AG04449 (cell line): ENCODE measurements at regions not wholly inside any gene's neighbourhood (a gene's known extent, or its start where the extent isn't known, plus 50 kb on each side); places are given as distances from the start of the nearest gene placed in this dataset.

Experiments used
- CTCF ChIA-PET: fragments of 350-600 bp; formaldehyde crosslinking; extraction: SDS; loops from one replicate; lab custom pipeline; 2021; ENCODE audit warnings: antibody characterized with exemption; lab: Yijun Ruan, JAX
- POLR2A ChIA-PET: fragments of 400-600, 350-600 bp; formaldehyde crosslinking; extraction: SDS; loops from one replicate; lab custom pipeline; 2020; ENCODE audit warnings: antibody characterized with exemption, inconsistent platforms; lab: Yijun Ruan, JAX
- DNase-seq: peaks from one replicate; pipeline ENCODE4 v3.0.0-alpha.2; 2010; ENCODE audit warnings: low read depth, low spot score
- H3K4me3 ChIP-seq: 2 replicates; pipeline ENCODE4 v1.5.1; 2011; ENCODE audit warnings: low read depth, mild to moderate bottlenecking, control low read depth, low read length
- TF ChIP-seq, protein P1 (sequence below): IDR thresholded peaks from one replicate; pipeline ENCODE4 v1.5.1; 2011; ENCODE audit warnings: mild to moderate bottlenecking, moderate library complexity, low read length, control low read depth, inconsistent platforms; ENCODE audit not compliant: insufficient read depth; ENCODE audit errors: missing control alignments

GRCh38 chr3:34196914-34197313 lies 398.5 kb downstream of the PDCD6IP start:
- no peak for DNase-seq
- TF ChIP-seq, protein P1, sequence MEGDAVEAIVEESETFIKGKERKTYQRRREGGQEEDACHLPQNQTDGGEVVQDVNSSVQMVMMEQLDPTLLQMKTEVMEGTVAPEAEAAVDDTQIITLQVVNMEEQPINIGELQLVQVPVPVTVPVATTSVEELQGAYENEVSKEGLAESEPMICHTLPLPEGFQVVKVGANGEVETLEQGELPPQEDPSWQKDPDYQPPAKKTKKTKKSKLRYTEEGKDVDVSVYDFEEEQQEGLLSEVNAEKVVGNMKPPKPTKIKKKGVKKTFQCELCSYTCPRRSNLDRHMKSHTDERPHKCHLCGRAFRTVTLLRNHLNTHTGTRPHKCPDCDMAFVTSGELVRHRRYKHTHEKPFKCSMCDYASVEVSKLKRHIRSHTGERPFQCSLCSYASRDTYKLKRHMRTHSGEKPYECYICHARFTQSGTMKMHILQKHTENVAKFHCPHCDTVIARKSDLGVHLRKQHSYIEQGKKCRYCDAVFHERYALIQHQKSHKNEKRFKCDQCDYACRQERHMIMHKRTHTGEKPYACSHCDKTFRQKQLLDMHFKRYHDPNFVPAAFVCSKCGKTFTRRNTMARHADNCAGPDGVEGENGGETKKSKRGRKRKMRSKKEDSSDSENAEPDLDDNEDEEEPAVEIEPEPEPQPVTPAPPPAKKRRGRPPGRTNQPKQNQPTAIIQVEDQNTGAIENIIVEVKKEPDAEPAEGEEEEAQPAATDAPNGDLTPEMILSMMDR = no peak
- H3K4me3 ChIP-seq = no peak overlapping the region
- ChIA-PET CTCF (interaction anchor here (0.8 kb wide), 1 partner anchor 25 kb away, joined by 3 read pairs; no protein-coding TSS in a partner anchor), POLR2A (no interaction called here)

- TF ChIP-seq, protein P1 = no peak
- POLR2A ChIA-PET = no interaction called here
- CTCF ChIA-PET = no interaction called here
- no peak overlapping the region for H3K4me3 ChIP-seq
- DNase-seq = no peak
These were observed 399.9 kb downstream of the PDCD6IP start for GRCh38 chr3:34198309-34198708.

DNA sequence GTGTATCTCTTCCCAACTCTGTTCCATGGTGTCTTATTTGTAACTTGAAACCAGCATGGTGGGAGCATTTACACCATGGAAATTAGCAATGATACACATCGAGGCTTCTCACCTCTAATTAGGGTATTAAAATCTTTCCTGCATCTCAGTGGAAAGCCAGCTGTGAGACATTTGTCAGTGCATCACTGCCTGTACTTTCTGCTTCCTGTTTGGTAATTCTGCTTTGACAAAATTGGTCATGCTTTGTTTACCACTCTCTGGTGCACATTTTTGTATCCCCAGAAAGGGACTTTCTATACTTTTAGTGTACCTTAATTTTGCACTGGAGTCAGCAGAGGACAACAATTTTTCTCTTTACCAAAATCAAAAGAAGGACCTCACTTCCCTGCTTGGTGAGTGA lies 402.1 kb downstream of the PDCD6IP start:
- no peak for DNase-seq
- TF ChIP-seq, protein P1 = no peak
- ChIA-PET POLR2A (no interaction called here), CTCF (no interaction called here)
- no peak overlapping the region for H3K4me3 ChIP-seq

- ChIA-PET CTCF (interaction anchor here (0.7 to 1.9 kb wide), 3 partner anchors 9 to 57 kb away, joined by 3 to 7 read pairs (median 3); no protein-coding TSS in a partner anchor), POLR2A (no interaction called here)
- TF ChIP-seq, protein P1 = no peak
- no peak for DNase-seq
- no peak overlapping the region for H3K4me3 ChIP-seq
These were observed 404.5 kb downstream of the PDCD6IP start for GRCh38 chr3:34202975-34203374.

- ChIA-PET POLR2A (no interaction called here), CTCF (interaction anchor here (0.7 to 1.9 kb wide), 3 partner anchors 8 to 57 kb away, joined by 3 to 7 read pairs (median 3); no protein-coding TSS in a partner anchor)
- TF ChIP-seq, protein P1 = no peak
- H3K4me3 ChIP-seq = no peak overlapping the region
- no peak for DNase-seq
These were observed 405.0 kb downstream of the PDCD6IP start for GRCh38 chr3:34203386-34203785.

DNA sequence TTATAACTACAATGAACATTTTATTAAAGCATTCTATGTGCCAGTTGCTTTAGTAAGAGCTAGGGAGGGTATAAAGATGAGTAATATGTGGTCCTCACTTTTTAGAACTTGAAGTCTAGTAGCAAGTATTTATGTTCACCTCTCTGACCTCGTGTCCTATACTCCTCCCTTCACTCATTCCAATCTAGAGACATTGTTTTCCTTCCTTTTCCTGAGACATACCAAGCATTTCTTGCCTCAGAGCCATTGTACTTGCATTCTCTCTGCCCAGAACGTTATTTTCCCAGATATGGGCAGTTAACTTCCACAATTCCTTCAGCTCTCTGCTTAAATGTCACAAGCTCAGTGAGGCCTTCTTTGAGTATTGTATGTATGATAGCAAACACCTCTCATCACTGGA lies 408.6 kb downstream of the PDCD6IP start:
- TF ChIP-seq, protein P1 = no peak
- no peak overlapping the region for H3K4me3 ChIP-seq
- peak; percentile 74 for DNase-seq
- CTCF ChIA-PET = interaction anchor here (0.5 to 2.3 kb wide), 3 partner anchors 32 to 477 kb away, joined by 3 to 10 read pairs (median 3); no protein-coding TSS in a partner anchor
- POLR2A ChIA-PET = interaction anchor here (0.7 to 1.2 kb wide), 2 partner anchors 29 to 227 kb away, joined by 3 to 4 read pairs; no protein-coding TSS in a partner anchor
